GM19351 (cell line): ENCODE measurements at regions not wholly inside any gene's neighbourhood (a gene's known extent, or its start where the extent isn't known, plus 50 kb on each side); places are given as distances from the start of the nearest gene placed in this dataset.

ENCODE experiments used
- ATAC-seq: cut with Tn5 transposase; IDR thresholded peaks from one replicate; pipeline ENCODE4 v1.9.1; 2021; ENCODE audit warnings: mild to moderate bottlenecking, moderate library complexity; ENCODE audit not compliant: unreplicated experiment

- ATAC-seq: no peak
Measured at GRCh38 chr6:71395731-71396409, 107.3 kb downstream of the OGFRL1 start.

DNA sequence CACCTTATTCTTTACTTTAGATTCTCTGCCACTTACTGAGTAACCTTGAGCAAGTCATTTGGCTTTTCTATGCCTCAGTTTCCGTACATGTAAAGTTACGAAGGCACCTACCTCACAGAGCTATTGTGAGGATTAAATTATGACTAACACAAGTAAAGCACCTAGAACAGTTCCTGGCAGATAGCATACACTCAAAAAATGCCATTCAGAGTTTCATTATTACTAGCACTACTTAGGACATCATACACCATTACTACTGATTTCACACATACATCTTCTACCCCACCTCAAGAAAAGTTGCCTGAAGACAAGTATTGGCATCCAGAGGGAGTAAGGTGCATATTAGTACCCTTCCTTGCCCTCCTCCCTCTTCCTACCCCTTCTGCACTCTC lies 107.8 kb downstream of the OGFRL1 start:
- ATAC-seq: peak; percentile 91

GRCh38 chr6:71399279-71399678 lies 110.7 kb downstream of the OGFRL1 start:
- ATAC-seq: no peak

GRCh38 chr6:71400852-71401251 lies 112.2 kb downstream of the OGFRL1 start:
- ATAC-seq: no peak

- ATAC-seq: no peak
Measured at GRCh38 chr6:71402096-71402495, 113.5 kb downstream of the OGFRL1 start.

DNA sequence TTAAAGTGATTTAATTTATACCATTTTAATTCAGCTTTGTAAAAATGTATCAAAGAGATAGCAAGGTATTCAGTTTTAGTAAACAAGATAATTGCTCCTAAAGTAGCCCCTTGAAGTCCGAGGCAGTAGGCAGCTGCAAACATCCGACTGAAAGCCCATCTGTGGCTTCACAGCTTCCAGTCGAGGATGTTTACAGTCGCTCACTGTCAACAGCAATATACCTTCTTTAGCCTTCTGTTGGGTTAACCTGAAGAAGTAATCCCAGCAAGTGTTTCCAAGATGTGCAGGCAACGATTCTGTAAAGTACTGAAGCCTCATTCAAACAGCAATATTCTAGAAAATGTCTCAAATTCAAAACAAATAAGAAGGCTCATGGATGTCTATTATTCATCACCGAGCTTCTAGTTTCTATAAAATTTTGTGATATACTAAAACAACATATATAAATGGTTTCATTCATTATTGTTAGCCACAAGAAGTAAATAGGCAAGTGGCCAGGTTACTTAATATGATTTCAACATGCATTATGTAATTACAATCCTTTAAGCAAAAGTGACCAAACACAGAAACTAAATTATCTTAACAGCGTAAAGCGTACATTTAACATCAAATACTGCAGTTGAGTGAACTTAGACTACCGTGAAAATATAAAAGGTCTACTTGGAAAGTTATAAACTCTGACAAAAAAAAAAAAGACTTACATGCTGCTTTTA lies 115.0 kb downstream of the OGFRL1 start:
- ATAC-seq: no peak

DNA sequence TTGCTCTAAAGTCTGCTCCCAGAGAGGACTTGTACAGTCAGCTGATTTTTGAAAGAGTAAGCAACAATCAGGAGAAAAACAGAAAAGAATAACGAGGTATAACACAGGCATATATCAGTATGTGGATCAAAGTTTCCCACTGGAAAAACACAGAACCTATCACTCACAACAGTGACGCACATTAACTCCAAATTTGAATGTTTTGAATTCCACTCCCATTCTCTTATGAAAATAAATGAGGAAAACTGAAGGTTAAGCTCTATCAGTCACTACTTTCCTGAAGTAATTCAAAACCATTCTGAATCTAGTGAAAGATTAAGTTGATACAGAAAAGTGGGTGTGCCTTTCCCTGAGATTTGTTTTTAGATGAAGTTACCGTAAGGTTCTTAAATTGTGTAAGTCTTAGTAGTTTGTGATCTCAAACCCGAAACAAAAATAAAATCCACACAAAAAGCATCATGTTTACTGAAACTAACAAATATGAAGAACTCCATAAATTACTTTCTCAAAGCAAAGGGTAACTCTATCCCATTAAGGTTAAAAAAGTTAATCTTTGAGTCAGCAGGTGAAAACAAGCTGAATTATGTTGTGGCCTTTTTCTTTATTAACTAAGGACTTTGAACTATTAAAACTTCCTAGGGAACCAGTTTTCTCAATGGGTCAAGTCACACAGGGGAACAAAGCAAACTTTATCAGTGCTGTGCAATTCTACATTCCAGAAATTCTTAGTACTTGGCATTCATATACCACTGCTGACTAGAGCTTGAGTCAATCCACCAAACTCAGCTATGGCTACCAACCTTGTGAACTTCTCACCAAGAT lies 115.7 kb downstream of the OGFRL1 start:
- ATAC-seq: no peak

DNA sequence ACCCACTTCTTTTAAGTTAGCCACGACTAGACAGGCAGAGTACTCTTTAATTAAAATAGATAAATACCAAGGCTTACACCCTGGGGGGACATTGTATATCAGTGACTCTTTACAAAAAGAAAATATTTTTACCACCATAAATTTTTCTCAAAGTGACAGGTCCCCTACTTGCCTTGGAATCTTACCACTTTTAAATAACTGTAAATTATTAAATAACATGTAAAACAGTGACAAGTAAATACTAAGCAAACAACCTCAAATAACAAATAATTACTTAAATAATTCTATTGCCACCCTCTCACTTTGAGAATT lies 116.3 kb downstream of the OGFRL1 start:
- ATAC-seq: no peak

GRCh38 chr6:71405416-71405815 lies 116.8 kb downstream of the OGFRL1 start:
- ATAC-seq: no peak

- no peak for ATAC-seq
Measured at GRCh38 chr6:71406865-71407860, 118.6 kb downstream of the OGFRL1 start.

- no peak for ATAC-seq
Measured at GRCh38 chr6:71408787-71409723, 120.4 kb downstream of the OGFRL1 start.

GRCh38 chr6:71410164-71410566 lies 121.6 kb downstream of the OGFRL1 start:
- no peak for ATAC-seq

DNA sequence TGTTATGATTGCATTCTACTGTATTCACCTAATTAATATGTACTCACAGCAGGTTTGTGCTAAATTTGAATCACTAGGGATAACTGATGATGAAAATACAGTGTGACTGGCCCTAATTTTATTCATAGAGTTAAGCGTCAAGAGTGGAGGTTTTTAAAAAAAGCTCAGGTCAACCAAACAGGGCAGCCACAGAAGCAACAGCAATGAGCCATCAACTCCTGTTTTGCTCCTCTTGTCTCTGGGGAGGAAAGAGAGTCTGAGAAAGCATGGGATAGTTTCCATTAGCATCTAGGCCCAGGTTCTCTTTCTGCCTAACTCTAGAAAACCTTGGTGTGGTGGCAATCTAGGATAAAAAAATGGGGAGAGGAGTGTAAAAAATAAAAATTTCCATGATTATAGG lies 122.1 kb downstream of the OGFRL1 start:
- ATAC-seq: no peak

DNA sequence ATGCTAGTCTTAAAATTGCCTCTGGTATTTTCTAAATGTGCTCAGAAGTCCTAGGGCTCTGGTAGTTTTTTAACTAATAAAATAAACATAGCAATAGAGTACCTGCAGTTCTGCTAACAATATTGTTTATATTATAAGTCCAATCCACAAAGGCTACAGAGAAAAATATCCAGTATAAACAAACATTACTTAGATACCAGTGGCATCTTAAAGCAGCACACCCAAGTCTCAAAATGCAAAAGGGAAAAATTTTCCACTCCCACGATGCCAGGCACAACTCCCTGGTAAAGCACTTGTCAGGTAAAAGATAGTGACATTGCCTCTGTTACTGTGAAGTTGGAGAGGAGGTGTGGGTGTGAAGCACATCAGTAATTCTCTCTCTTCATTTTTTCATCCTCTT lies 123.3 kb downstream of the OGFRL1 start:
- no peak for ATAC-seq

DNA sequence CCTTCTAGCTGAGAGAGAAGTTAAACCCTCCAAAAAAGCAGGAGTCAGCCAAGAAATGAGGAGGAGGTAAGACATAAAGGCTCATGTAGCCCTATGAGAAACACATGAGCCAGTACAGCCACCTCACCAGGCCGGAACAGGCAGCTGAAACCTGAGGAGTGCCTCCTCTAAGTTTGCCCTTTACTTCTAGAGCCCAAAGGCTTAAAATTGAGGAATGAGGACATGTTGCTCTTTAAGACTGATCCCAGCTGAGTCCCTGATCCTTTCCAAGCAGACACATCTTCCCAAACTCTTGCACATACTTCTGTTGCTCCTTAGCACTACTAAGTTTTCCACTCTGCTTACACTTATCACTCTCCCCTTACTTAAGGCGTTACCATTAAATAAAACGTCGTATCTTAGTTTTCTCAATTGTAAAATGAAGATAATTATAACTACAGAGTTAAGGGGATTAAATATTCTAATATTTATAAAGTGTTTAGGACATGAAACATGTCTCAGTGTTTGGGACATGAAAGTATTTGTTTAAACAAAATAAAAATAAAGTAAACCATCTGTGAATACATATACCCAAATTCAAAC lies 124.0 kb downstream of the OGFRL1 start:
- no peak for ATAC-seq

DNA sequence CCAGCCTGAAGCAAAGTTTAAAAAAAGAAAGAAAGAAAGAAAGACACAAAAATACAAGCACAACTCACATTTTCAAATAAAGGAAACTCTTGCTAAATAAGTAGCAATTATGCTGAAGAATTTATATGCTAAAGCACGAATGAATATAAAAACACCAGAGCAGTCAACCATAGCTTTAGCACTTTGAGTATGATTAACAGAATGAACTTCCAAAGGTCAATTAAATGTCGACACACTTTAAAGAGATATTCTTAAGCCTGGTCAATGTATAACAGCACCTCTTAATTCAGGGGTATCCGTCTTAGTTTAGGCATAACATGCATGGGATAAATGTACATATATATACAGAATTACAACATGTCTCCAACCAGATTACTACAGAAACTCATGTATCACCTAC lies 125.9 kb downstream of the OGFRL1 start:
- ATAC-seq: no peak

GRCh38 chr6:71419217-71420094 lies 130.8 kb downstream of the OGFRL1 start:
- ATAC-seq: no peak

GRCh38 chr6:71420095-71420692 lies 131.6 kb downstream of the OGFRL1 start:
- peak; percentile 40 for ATAC-seq
